ENCODE measurements at regions not wholly inside any gene's neighbourhood (a gene's known extent, or its start where the extent isn't known, plus 50 kb on each side); places are given as distances from the start of the nearest gene placed in this dataset.
"Not testable (repeated sequence)": the region's sequence is repeated elsewhere in the genome, so short reads cannot be mapped to it uniquely, and the experiment has no call there.

- no peak for FAIRE-seq
- no peak for DNase-seq (ENCODE audit: insufficient read length, low spot score)
These were observed 50.4 kb downstream of the HAPSTR1 start for GRCh38 chr16:9141813-9142212.

- FAIRE-seq: no peak
- DNase-seq (ENCODE audit: insufficient read length, low spot score): no peak
These were observed 52.7 kb downstream of the HAPSTR1 start for GRCh38 chr16:9144106-9144505.

- FAIRE-seq (no peak), DNase-seq (ENCODE audit: insufficient read length, low spot score) (no peak)
These were observed 57.1 kb downstream of the HAPSTR1 start for GRCh38 chr16:9148374-9149015.

GRCh38 chr16:9151074-9151473, 59.6 kb downstream of the HAPSTR1 start:
- FAIRE-seq: no peak

GRCh38 chr16:9151597-9151996, 60.2 kb downstream of the HAPSTR1 start:
- no peak for FAIRE-seq
- DNase-seq (ENCODE audit: insufficient read length, low spot score): no peak

More at GRCh38 chr16:9151074-9151473, 59.6 kb downstream of the HAPSTR1 start:
- DNase-seq (ENCODE audit: insufficient read length, low spot score): no peak

- no peak for FAIRE-seq
- DNase-seq (ENCODE audit: insufficient read length, low spot score): no peak
These were observed 61.4 kb downstream of the HAPSTR1 start for GRCh38 chr16:9152649-9153501.

GRCh38 chr16:9153502-9153864, 62.0 kb downstream of the HAPSTR1 start:
- DNase-seq (ENCODE audit: insufficient read length, low spot score) (no peak), FAIRE-seq (no peak)

- no peak for DNase-seq (ENCODE audit: insufficient read length, low spot score)
- FAIRE-seq: no peak
These were observed 63.3 kb downstream of the HAPSTR1 start for GRCh38 chr16:9154567-9155410.

GRCh38 chr16:9155871-9156270, 64.4 kb downstream of the HAPSTR1 start:
- no peak for DNase-seq (ENCODE audit: insufficient read length, low spot score)
- no peak for FAIRE-seq

- no peak for FAIRE-seq
- peak; percentile 49 for DNase-seq (ENCODE audit: insufficient read length, low spot score)
These were observed 68.6 kb downstream of the HAPSTR1 start for GRCh38 chr16:9159839-9160550.

GRCh38 chr16:9160551-9160911, 69.1 kb downstream of the HAPSTR1 start:
- no peak for DNase-seq (ENCODE audit: insufficient read length, low spot score)
- no peak for FAIRE-seq

GRCh38 chr16:9165681-9166080, 74.2 kb downstream of the HAPSTR1 start:
- FAIRE-seq: no peak

GRCh38 chr16:9166326-9166993, 75.0 kb downstream of the HAPSTR1 start:
- not testable (repeated sequence) for DNase-seq (ENCODE audit: insufficient read length, low spot score)

More at GRCh38 chr16:9165681-9166080, 74.2 kb downstream of the HAPSTR1 start:
- DNase-seq (ENCODE audit: insufficient read length, low spot score): no peak

GRCh38 chr16:9169094-9169493, 77.7 kb downstream of the HAPSTR1 start:
- FAIRE-seq (no peak), DNase-seq (ENCODE audit: insufficient read length, low spot score) (no peak)

More at GRCh38 chr16:9166326-9166993, 75.0 kb downstream of the HAPSTR1 start:
- FAIRE-seq: not testable (repeated sequence)

GRCh38 chr16:9170470-9170869, 79.0 kb downstream of the HAPSTR1 start:
- FAIRE-seq: no peak
- no peak for DNase-seq (ENCODE audit: insufficient read length, low spot score)

- DNase-seq (ENCODE audit: insufficient read length, low spot score) (no peak), FAIRE-seq (no peak)
These were observed 85.3 kb downstream of the HAPSTR1 start for GRCh38 chr16:9176547-9177418.

- no peak for FAIRE-seq
- DNase-seq (ENCODE audit: insufficient read length, low spot score): no peak
These were observed 86.4 kb downstream of the HAPSTR1 start for GRCh38 chr16:9177861-9178260.

- FAIRE-seq (no peak), DNase-seq (ENCODE audit: insufficient read length, low spot score) (no peak)
These were observed 92.4 kb downstream of the HAPSTR1 start for GRCh38 chr16:9183682-9184353.

- DNase-seq (ENCODE audit: insufficient read length, low spot score) (no peak), FAIRE-seq (no peak)
These were observed 92.9 kb downstream of the HAPSTR1 start for GRCh38 chr16:9184354-9184690.

Data from GM19239 (cell line).